HFFc6 (cell line): ENCODE measurements at regions not wholly inside any gene's neighbourhood (a gene's known extent, or its start where the extent isn't known, plus 50 kb on each side); places are given as distances from the start of the nearest gene placed in this dataset.
A peak's percentile ranks its signal among the peaks of the same experiment; 100 is the strongest.

Experiments used
- DNase-seq: peaks from one replicate; pipeline ENCODE4 v3.0.0-alpha.2; 2018
- H3K27ac Mint-ChIP-seq: 2 replicates; pipeline ENCODE4 v1.8.0; 2020; ENCODE audit warnings: mild to moderate bottlenecking, mixed read lengths
- H3K27me3 Mint-ChIP-seq: 2 replicates; pipeline ENCODE4 v1.8.0; 2021; ENCODE audit warnings: mild to moderate bottlenecking, moderate library complexity, mixed read lengths; ENCODE audit not compliant: insufficient read depth
- H3K36me3 Mint-ChIP-seq: 2 replicates; pipeline ENCODE4 v1.8.0; 2021; ENCODE audit warnings: low read depth, mixed read lengths
- H3K4me1 Mint-ChIP-seq: 2 replicates; pipeline ENCODE4 v1.8.0; 2020; ENCODE audit warnings: low read depth, mixed read lengths
- H3K4me3 Mint-ChIP-seq: 2 replicates; pipeline ENCODE4 v1.8.0; 2020; ENCODE audit warnings: mild to moderate bottlenecking, moderate library complexity, mixed read lengths
- H3K9me3 Mint-ChIP-seq: 2 replicates; pipeline ENCODE4 v1.8.0; 2020; ENCODE audit warnings: mild to moderate bottlenecking, mixed read lengths
- TF ChIP-seq, protein P1 (sequence below): fragments of 200-600 bp; sonication (generic); IDR thresholded peaks from 2 replicates; pipeline ENCODE4 v1.5.0; 2021; ENCODE audit warnings: antibody characterized with exemption, mild to moderate bottlenecking

DNA sequence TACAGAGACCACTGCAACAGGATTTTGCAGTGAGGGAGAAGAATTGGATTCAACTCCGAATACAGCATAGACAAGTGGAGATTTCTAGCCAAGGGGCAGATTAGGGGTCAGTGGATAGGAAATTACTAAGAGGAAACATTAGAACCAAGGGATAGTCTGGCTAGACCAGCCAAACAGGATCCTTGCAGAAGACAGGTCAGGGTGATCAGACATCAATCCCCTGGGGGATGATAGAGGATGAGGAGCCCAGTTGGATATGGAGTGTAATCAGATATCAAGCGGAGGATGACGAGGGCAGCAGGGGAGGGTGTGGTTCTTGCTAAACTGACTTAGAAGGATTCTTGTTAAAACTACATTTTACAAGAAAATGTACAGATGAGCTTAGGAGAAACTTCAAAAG is 424.4 kb downstream of the DAD1 start:
- H3K27me3 Mint-ChIP-seq: peaks cover 3% of the 10 kb centered on the region; the same call in 1 of the 2 replicates
- no peaks in the 10 kb centered on the region for H3K36me3 Mint-ChIP-seq
- H3K27ac Mint-ChIP-seq: no peak overlapping the region
- TF ChIP-seq, protein P1, sequence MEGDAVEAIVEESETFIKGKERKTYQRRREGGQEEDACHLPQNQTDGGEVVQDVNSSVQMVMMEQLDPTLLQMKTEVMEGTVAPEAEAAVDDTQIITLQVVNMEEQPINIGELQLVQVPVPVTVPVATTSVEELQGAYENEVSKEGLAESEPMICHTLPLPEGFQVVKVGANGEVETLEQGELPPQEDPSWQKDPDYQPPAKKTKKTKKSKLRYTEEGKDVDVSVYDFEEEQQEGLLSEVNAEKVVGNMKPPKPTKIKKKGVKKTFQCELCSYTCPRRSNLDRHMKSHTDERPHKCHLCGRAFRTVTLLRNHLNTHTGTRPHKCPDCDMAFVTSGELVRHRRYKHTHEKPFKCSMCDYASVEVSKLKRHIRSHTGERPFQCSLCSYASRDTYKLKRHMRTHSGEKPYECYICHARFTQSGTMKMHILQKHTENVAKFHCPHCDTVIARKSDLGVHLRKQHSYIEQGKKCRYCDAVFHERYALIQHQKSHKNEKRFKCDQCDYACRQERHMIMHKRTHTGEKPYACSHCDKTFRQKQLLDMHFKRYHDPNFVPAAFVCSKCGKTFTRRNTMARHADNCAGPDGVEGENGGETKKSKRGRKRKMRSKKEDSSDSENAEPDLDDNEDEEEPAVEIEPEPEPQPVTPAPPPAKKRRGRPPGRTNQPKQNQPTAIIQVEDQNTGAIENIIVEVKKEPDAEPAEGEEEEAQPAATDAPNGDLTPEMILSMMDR: no peak
- H3K4me1 Mint-ChIP-seq: no peaks in the 10 kb centered on the region
- no peak overlapping the region for H3K4me3 Mint-ChIP-seq
- H3K9me3 Mint-ChIP-seq: no peaks in the 10 kb centered on the region
- no peak for DNase-seq

DNA sequence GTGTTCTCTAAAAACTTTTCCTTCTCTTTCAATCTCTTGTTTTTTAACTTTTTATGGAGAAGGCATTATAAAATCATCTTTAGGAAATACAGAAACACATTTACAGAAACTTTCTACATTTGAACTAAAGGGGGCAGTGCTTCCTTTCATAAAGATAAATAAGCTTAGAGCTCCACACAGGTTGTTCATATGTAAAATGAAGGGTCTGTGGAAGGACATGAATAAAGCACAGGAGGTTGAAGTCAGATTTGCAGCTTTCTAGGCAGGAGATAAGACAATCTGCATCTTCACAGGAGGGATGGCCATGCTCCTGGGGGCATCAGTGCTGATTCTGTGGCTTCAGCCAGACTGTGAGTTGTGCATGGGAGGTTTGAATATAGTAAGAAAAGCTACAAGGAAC is 426.0 kb downstream of the DAD1 start:
- H3K27ac Mint-ChIP-seq: no peak overlapping the region
- H3K4me1 Mint-ChIP-seq: no peaks in the 10 kb centered on the region
- no peaks in the 10 kb centered on the region for H3K36me3 Mint-ChIP-seq
- no peak for DNase-seq
- peaks cover 3% of the 10 kb centered on the region; the same call in 1 of the 2 replicates for H3K27me3 Mint-ChIP-seq
- H3K9me3 Mint-ChIP-seq: no peaks in the 10 kb centered on the region
- TF ChIP-seq, protein P1: peak; percentile 43; the same call in 1 of the 2 replicates
- H3K4me3 Mint-ChIP-seq: no peak overlapping the region

DNA sequence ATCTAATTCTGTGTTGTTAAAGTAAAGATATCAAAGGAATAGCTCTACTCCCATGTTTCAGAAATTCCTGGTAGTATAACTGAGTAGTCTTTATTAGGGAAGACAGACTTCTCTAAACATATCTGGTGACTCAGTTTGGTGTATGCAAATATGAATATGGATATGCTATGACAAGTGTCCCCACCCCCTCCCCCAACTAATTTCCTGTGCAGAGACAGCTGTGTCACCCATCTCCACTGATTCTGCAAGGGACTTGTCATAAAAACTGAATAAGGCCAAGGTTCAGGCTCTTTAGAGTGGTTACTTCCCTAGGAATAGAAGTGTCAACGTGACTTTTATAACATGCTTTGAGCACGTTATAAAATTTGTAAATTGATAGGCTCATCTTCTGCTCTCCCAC is 429.1 kb downstream of the DAD1 start:
- TF ChIP-seq, protein P1: no peak
- Mint-ChIP-seq H3K4me3 (no peak overlapping the region), H3K27ac (no peak overlapping the region), H3K36me3 (no peaks in the 10 kb centered on the region), H3K27me3 (peaks cover 6% of the 10 kb centered on the region; the same call in 1 of the 2 replicates), H3K9me3 (peaks cover 4% of the 10 kb centered on the region; the same call in 1 of the 2 replicates), H3K4me1 (no peaks in the 10 kb centered on the region)
- DNase-seq: no peak

DNA sequence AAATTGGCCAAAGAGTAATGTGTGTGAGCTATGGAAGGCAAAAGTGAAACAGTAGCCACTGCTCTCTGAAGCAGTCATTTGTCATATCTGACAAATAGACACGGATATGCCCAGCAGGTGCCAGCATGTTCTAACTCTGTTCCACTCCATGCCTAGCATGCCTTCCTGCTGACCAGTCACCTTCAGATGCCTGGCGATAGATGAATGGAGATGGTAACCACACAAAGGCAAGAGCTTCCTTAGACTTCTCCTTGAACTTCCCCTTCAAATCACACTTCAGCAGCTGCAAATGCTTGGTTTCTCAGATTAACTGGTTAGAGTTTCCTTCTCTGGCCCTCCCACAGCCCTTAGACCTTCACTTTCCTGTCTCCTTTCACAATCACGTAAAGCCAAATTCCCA is 429.9 kb downstream of the DAD1 start:
- H3K9me3 Mint-ChIP-seq: peaks cover 4% of the 10 kb centered on the region; the same call in 1 of the 2 replicates
- H3K36me3 Mint-ChIP-seq: no peaks in the 10 kb centered on the region
- peaks cover 3% of the 10 kb centered on the region; the same call in 1 of the 2 replicates for H3K27me3 Mint-ChIP-seq
- DNase-seq: no peak
- no peaks in the 10 kb centered on the region for H3K4me1 Mint-ChIP-seq
- no peak overlapping the region for H3K4me3 Mint-ChIP-seq
- TF ChIP-seq, protein P1: no peak
- no peak overlapping the region for H3K27ac Mint-ChIP-seq

DNA sequence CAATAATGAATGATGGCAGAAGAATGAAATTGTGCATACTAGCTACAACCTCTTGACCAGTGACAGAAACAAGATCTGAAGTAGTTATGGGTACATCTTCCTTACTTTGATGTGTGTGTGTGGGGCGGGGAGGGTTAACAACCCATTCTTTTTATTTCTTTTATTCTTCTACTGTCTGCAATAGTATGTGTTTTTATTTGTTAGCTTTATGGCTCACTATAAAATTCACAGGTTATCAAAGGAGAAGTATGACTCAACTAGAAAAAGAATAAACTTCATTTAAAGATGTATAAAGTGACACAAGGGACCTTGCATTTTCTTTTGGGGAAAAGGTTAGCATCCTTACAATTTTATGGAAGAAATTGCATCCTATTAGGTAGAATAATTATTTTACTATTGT is 430.5 kb downstream of the DAD1 start:
- TF ChIP-seq, protein P1: no peak
- no peak overlapping the region for H3K27ac Mint-ChIP-seq
- H3K36me3 Mint-ChIP-seq: no peaks in the 10 kb centered on the region
- H3K9me3 Mint-ChIP-seq: peaks cover 4% of the 10 kb centered on the region
- H3K4me3 Mint-ChIP-seq: no peak overlapping the region
- no peak for DNase-seq
- no peaks in the 10 kb centered on the region for H3K4me1 Mint-ChIP-seq
- H3K27me3 Mint-ChIP-seq: peaks cover 3% of the 10 kb centered on the region; the same call in 1 of the 2 replicates

DNA sequence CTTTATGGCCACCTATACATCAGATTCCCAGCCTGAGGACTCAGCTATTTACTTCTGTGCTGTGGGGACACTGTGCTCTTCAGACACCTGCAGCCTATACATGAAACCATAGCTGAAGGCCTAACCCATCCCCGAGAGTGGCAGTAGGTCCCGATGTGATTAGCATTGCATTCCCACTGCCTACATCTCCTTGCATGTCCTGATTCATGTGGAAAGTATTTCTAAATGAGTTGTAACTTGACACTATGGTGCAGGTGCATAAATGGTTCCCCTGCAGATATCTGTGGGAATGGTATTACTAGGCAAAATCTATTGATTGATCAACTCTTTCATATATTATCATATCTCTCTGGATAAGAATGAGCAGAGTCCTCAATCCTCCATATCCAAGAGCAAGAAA is 433.5 kb downstream of the DAD1 start:
- no peak for DNase-seq
- Mint-ChIP-seq H3K36me3 (no peaks in the 10 kb centered on the region), H3K9me3 (peaks cover 8% of the 10 kb centered on the region), H3K27ac (no peak overlapping the region), H3K4me1 (no peaks in the 10 kb centered on the region), H3K4me3 (no peak overlapping the region), H3K27me3 (peaks cover 3% of the 10 kb centered on the region; the same call in 1 of the 2 replicates)
- TF ChIP-seq, protein P1: no peak
